22Rv1 (cell line): ENCODE measurements at regions not wholly inside any gene's neighbourhood (a gene's known extent, or its start where the extent isn't known, plus 50 kb on each side); places are given as distances from the start of the nearest gene placed in this dataset.

Experiments
- ZFX ChIP-seq: fragments of 450-650 bp; IDR thresholded peaks from 2 replicates; pipeline ENCODE4 v1.6.1; 2017; ENCODE audit warnings: antibody characterized with exemption, borderline replicate concordance
- TF ChIP-seq, protein P1 (sequence below): fragments of 450-650 bp; IDR thresholded peaks from 2 replicates; pipeline ENCODE4 v1.5.1; 2017; ENCODE audit warnings: mild to moderate bottlenecking

DNA sequence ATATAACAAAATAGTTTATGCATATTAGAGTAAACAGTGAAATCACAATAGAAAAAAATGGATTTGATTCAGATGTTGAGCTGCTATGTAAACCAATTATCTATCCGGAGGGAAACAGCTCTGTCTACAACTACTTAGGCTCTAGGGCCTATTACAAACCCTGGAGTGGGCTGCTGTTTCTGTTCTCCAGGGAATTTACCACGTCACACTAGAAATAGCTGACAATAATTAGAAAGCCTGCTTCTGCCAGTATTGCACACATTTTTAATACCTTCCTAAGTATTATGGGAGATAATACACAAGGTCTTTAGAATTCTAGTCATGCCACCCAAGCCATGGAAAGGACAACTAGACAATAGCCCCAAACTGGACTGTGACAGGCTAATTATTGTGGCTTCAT, 411.1 kb downstream of the FIGN start:
- TF ChIP-seq, protein P1, sequence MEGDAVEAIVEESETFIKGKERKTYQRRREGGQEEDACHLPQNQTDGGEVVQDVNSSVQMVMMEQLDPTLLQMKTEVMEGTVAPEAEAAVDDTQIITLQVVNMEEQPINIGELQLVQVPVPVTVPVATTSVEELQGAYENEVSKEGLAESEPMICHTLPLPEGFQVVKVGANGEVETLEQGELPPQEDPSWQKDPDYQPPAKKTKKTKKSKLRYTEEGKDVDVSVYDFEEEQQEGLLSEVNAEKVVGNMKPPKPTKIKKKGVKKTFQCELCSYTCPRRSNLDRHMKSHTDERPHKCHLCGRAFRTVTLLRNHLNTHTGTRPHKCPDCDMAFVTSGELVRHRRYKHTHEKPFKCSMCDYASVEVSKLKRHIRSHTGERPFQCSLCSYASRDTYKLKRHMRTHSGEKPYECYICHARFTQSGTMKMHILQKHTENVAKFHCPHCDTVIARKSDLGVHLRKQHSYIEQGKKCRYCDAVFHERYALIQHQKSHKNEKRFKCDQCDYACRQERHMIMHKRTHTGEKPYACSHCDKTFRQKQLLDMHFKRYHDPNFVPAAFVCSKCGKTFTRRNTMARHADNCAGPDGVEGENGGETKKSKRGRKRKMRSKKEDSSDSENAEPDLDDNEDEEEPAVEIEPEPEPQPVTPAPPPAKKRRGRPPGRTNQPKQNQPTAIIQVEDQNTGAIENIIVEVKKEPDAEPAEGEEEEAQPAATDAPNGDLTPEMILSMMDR = no peak
- no peak for TF ChIP-seq ZFX
